IMR-90 (cell line): ENCODE measurements at regions not wholly inside any gene's neighbourhood (a gene's known extent, or its start where the extent isn't known, plus 50 kb on each side); places are given as distances from the start of the nearest gene placed in this dataset.

ENCODE experiments used
- ATAC-seq: fragments of 200-7000 bp; cut with Tn5 transposase; 2 replicates; pipeline ENCODE4 v1.9.1; 2020; ENCODE audit warnings: low read depth, mild to moderate bottlenecking, moderate library complexity
- BruUV-seq: library from RNA; stranded (reverse); fragments of 400-500 nt; replicated peaks from 2 replicates; lab custom pipeline; 2021; lab: Mats Ljungman, UMichigan
- CTCF ChIA-PET: fragments of 300-600 bp; formaldehyde crosslinking; extraction: SDS; loops from one replicate; lab custom pipeline; 2021; ENCODE audit warnings: antibody characterized with exemption; lab: Yijun Ruan, JAX
- POLR2A ChIA-PET: fragments of 300-600 bp; sonication (Branson Sonifier 250); formaldehyde crosslinking; loops from one replicate; lab custom pipeline; 2022; ENCODE audit warnings: antibody characterized with exemption; ENCODE audit not compliant: unreplicated experiment; lab: Charles Lee
- DNase-seq: peaks from one replicate; pipeline ENCODE4 v3.0.0; 2013
- H2AFZ ChIP-seq: replicated peaks from 2 replicates; pipeline ENCODE3; 2013; ENCODE audit warnings: low read length, mild to moderate bottlenecking; ENCODE audit not compliant: poor library complexity
- H2AK5ac ChIP-seq: 2 replicates; pipeline ENCODE4 v1.6.1; 2013; ENCODE audit warnings: low read depth, low read length, inconsistent platforms
- H2AK9ac ChIP-seq: replicated peaks from 2 replicates; pipeline ENCODE3; 2013; ENCODE audit warnings: mild to moderate bottlenecking, low read depth, low read length, moderate library complexity; ENCODE audit not compliant: poor library complexity
- H2BK120ac ChIP-seq: 2 replicates; pipeline ENCODE4 v1.6.1; 2013; ENCODE audit warnings: low read depth, low read length, inconsistent platforms
- H2BK15ac ChIP-seq: 3 replicates; pipeline ENCODE4 v1.6.1; 2013; ENCODE audit warnings: low read depth, low read length, inconsistent platforms
- H2BK20ac ChIP-seq: 2 replicates; pipeline ENCODE4 v1.6.1; 2013; ENCODE audit warnings: low read depth, mild to moderate bottlenecking, inconsistent platforms, low read length, moderate library complexity
- H2BK5ac ChIP-seq: 2 replicates; pipeline ENCODE4 v1.6.1; 2013; ENCODE audit warnings: mild to moderate bottlenecking, low read depth, low read length, inconsistent platforms; ENCODE audit not compliant: poor library complexity, severe bottlenecking
- H3K14ac ChIP-seq: replicated peaks from 2 replicates; pipeline ENCODE4 v1.6.1; 2013; ENCODE audit warnings: low read depth, low read length, inconsistent platforms
- H3K18ac ChIP-seq: 2 replicates; pipeline ENCODE4 v1.6.1; 2013; ENCODE audit warnings: low read depth, low read length, control low read depth
- H3K23ac ChIP-seq: 2 replicates; pipeline ENCODE4 v1.6.1; 2013; ENCODE audit warnings: low read depth, low read length, inconsistent platforms
- H3K27ac ChIP-seq: 2 replicates; pipeline ENCODE4 v1.5.1; 2013; ENCODE audit warnings: mild to moderate bottlenecking, control low read depth, low read length; ENCODE audit not compliant: insufficient read depth
- H3K27me3 ChIP-seq: 2 replicates; pipeline ENCODE4 v1.6.1; 2013; ENCODE audit warnings: low read length; ENCODE audit not compliant: control insufficient read depth, insufficient read depth
- H3K36me3 ChIP-seq: 2 replicates; pipeline ENCODE4 v1.6.1; 2013; ENCODE audit warnings: low read length, mixed read lengths; ENCODE audit not compliant: control insufficient read depth, insufficient read depth
- H3K4ac ChIP-seq: 2 replicates; pipeline ENCODE4 v1.6.1; 2013; ENCODE audit warnings: low read depth, low read length, inconsistent platforms
- H3K4me1 ChIP-seq: 2 replicates; pipeline ENCODE4 v1.6.1; 2013; ENCODE audit warnings: low read length, mixed read lengths; ENCODE audit not compliant: control insufficient read depth, insufficient read depth
- H3K4me2 ChIP-seq: 2 replicates; pipeline ENCODE4 v1.6.1; 2013; ENCODE audit warnings: low read depth, mild to moderate bottlenecking, control low read depth, low read length, moderate library complexity
- H3K4me3 ChIP-seq: 2 replicates; pipeline ENCODE4 v1.5.1; 2013; ENCODE audit warnings: low read depth, mild to moderate bottlenecking, control low read depth, low read length, moderate library complexity; ENCODE audit not compliant: insufficient read depth
- H3K56ac ChIP-seq: 2 replicates; pipeline ENCODE4 v1.6.1; 2013; ENCODE audit warnings: low read length, inconsistent platforms; ENCODE audit not compliant: insufficient read depth; ENCODE audit errors: extremely low read depth
- H3K79me1 ChIP-seq, 2 experiments: 2 replicates each; pipeline ENCODE4 v1.6.1; 2013; ENCODE audit warnings: low read length in 2 of 2, inconsistent platforms in 1 of 2, low read depth in 1 of 2
- H3K9ac ChIP-seq: 2 replicates; pipeline ENCODE4 v1.6.1; 2013; ENCODE audit warnings: low read depth, low read length, control low read depth
- H3K9me1 ChIP-seq: 2 replicates; pipeline ENCODE4 v1.6.1; 2013; ENCODE audit warnings: low read length, inconsistent platforms; ENCODE audit not compliant: insufficient read depth
- H3K9me3 ChIP-seq: 2 replicates; pipeline ENCODE4 v1.6.1; 2013; ENCODE audit warnings: low read length; ENCODE audit not compliant: control insufficient read depth, insufficient read depth
- H4K20me1 ChIP-seq: 2 replicates; pipeline ENCODE4 v1.6.1; 2013; ENCODE audit warnings: low read length, inconsistent platforms; ENCODE audit not compliant: insufficient read depth
- H4K5ac ChIP-seq: 2 replicates; pipeline ENCODE4 v1.6.1; 2013; ENCODE audit warnings: mild to moderate bottlenecking, low read depth, low read length, control low read depth
- H4K8ac ChIP-seq, 2 experiments: 2 replicates each; pipeline ENCODE4 v1.6.1; 2013; ENCODE audit warnings: low read depth in 2 of 2, low read length in 2 of 2, control low read depth in 1 of 2, inconsistent platforms in 1 of 2
- H4K91ac ChIP-seq: 2 replicates; pipeline ENCODE4 v1.6.1; 2013; ENCODE audit warnings: low read depth, low read length, inconsistent platforms; ENCODE audit not compliant: insufficient read depth
- CEBPB ChIP-seq: IDR thresholded peaks from 2 replicates; pipeline ENCODE4 v1.6.1; 2012; ENCODE audit warnings: low read depth, low read length, improper control_type of control experiment
- CHD1 ChIP-seq: IDR thresholded peaks from 2 replicates; pipeline ENCODE4 v1.6.1; 2012; ENCODE audit warnings: low read depth, low read length, improper control_type of control experiment
- CTCF ChIP-seq: conservative IDR thresholded peaks from 2 replicates; pipeline ENCODE4 v1.5.1; 2012; ENCODE audit warnings: mild to moderate bottlenecking, low read depth, low read length, improper control_type of control experiment
- FOS ChIP-seq: fragments of 150-350 bp; IDR thresholded peaks from 2 replicates; pipeline ENCODE4 v1.6.1; 2016; ENCODE audit warnings: low read depth, low read length
- MAFK ChIP-seq: IDR thresholded peaks from 2 replicates; pipeline ENCODE4 v1.6.1; 2012; ENCODE audit warnings: low read depth, low read length, improper control_type of control experiment
- MAZ ChIP-seq: IDR thresholded peaks from 2 replicates; pipeline ENCODE4 v1.6.1; 2012; ENCODE audit warnings: low read depth, mild to moderate bottlenecking, low read length, improper control_type of control experiment, moderate library complexity, borderline replicate concordance
- MXI1 ChIP-seq: IDR thresholded peaks from 2 replicates; pipeline ENCODE4 v1.6.1; 2012; ENCODE audit warnings: low read depth, mild to moderate bottlenecking, low read length, moderate library complexity, borderline replicate concordance
- RCOR1 ChIP-seq: IDR thresholded peaks from 2 replicates; pipeline ENCODE4 v1.6.1; 2012; ENCODE audit warnings: mild to moderate bottlenecking, low read length, improper control_type of control experiment; ENCODE audit not compliant: insufficient replicate concordance
- RFX5 ChIP-seq: IDR thresholded peaks from 2 replicates; pipeline ENCODE4 v1.8.0; 2012; ENCODE audit warnings: low read depth, mild to moderate bottlenecking, low read length, moderate library complexity
- SMC3 ChIP-seq: fragments of 150-350 bp; IDR thresholded peaks from 2 replicates; pipeline ENCODE4 v1.6.1; 2016; ENCODE audit warnings: low read depth, mild to moderate bottlenecking, antibody characterized with exemption, low read length, moderate library complexity
- WGBS, 2 experiments: methylation state at CpG; one replicate each; pipeline versions ENCODE4 v1.1.5 to v1.1.7; 2013; ENCODE audit warnings: missing lambda C conversion rate in 2 of 2; ENCODE audit not compliant: insufficient read length in 1 of 2; ENCODE audit errors: extremely low coverage in 2 of 2; 5-methylcytosine and 5-hydroxymethylcytosine counted together
- dilution Hi-C: fragments of 300-500 bp; cut with HindIII; formaldehyde crosslinking; loops from one replicate; pipeline ENCODE4 v1.14.3; 2018; ENCODE audit warnings: low sequenced_read_pairs; ENCODE audit not compliant: unreplicated experiment
- in situ Hi-C: fragments of 300-500 bp; cut with MboI; formaldehyde crosslinking; loops from 3 replicates; pipeline ENCODE4 v1.14.3; 2019; ENCODE audit warnings: low sequenced_read_pairs, inconsistent platforms, mixed read lengths
- intact Hi-C: fragments of 100-400 bp; cut with micrococcal nuclease; formaldehyde crosslinking; loops from 2 replicates; pipeline ENCODE4 v1.10.0; 2022

- H3K27me3 ChIP-seq = no peaks in the 10 kb centered on the region
- no peak overlapping the region for H3K4me2 ChIP-seq
- in situ Hi-C loops = no loop called here
- H3K79me1 ChIP-seq = no peaks in the 10 kb centered on the region
- H3K56ac ChIP-seq = no peak overlapping the region
- no peak overlapping the region for H3K4me3 ChIP-seq
- H3K23ac ChIP-seq = peak overlapping the region; percentile 74; the same call in 1 of the 2 replicates
- H4K5ac ChIP-seq = no peak overlapping the region
- H3K9me3 ChIP-seq = no peaks in the 10 kb centered on the region
- no peak overlapping the region for H4K91ac ChIP-seq
- H2BK15ac ChIP-seq = no peak overlapping the region
- ChIA-PET POLR2A (no interaction called here), CTCF (no interaction called here)
- intact Hi-C loops = no loop called here
- no peak overlapping the region for H3K27ac ChIP-seq
- H3K36me3 ChIP-seq = no peaks in the 10 kb centered on the region
- peak overlapping the region; percentile 64 for H2BK20ac ChIP-seq
- peaks cover 6% of the 10 kb centered on the region; the same call in 1 of the 2 replicates for H3K9me1 ChIP-seq
- dilution Hi-C loops = no loop called here
- no peak for DNase-seq
- H3K4me1 ChIP-seq = peaks cover 5% of the 10 kb centered on the region
- H2AK9ac ChIP-seq = no peak overlapping the region
- no peak overlapping the region for H2BK5ac ChIP-seq
- H2BK120ac ChIP-seq = peak overlapping the region; percentile 55
- WGBS, 2 experiments = no CpG with 5 or more reads among the region's 4 CpGs
- H3K4ac ChIP-seq = 0 out of 2 replicates have a peak overlapping the region, but pooled peaks have one; percentile 1
- BruUV-seq = no TSS peak
- no peak overlapping the region for H3K9ac ChIP-seq
- TF ChIP-seq MXI1 (no peak), RCOR1 (no peak), MAZ (no peak), SMC3 (no peak), FOS (no peak), CHD1 (no peak), CEBPB (no peak), MAFK (no peak), RFX5 (no peak), CTCF (no peak)
- ATAC-seq = no peak
- peak overlapping the region; percentile 47; the same call in 1 of the 2 replicates for H2AK5ac ChIP-seq
- H4K8ac ChIP-seq = no peak overlapping the region
- peak overlapping the region; percentile 56; the same call in 1 of the 2 replicates for H3K18ac ChIP-seq
- no peak overlapping the region for H2AFZ ChIP-seq
- 0 out of 2 replicates have a peak overlapping the region, but pooled peaks have one; percentile 57 for H3K14ac ChIP-seq
- no peaks in the 10 kb centered on the region for H4K20me1 ChIP-seq
These were observed 80.4 kb upstream of the TCF12 start for GRCh38 chr15:56838085-56838484.
